Myocyte (in vitro differentiated cells): ENCODE measurements at regions not wholly inside any gene's neighbourhood (a gene's known extent, or its start where the extent isn't known, plus 50 kb on each side); places are given as distances from the start of the nearest gene placed in this dataset.
A peak's percentile ranks its signal among the peaks of the same experiment; 100 is the strongest.

Experiments used
- DNase-seq: peaks from one replicate; pipeline ENCODE4 v3.0.0-alpha.2; 2012; ENCODE audit warnings: low read depth

DNA sequence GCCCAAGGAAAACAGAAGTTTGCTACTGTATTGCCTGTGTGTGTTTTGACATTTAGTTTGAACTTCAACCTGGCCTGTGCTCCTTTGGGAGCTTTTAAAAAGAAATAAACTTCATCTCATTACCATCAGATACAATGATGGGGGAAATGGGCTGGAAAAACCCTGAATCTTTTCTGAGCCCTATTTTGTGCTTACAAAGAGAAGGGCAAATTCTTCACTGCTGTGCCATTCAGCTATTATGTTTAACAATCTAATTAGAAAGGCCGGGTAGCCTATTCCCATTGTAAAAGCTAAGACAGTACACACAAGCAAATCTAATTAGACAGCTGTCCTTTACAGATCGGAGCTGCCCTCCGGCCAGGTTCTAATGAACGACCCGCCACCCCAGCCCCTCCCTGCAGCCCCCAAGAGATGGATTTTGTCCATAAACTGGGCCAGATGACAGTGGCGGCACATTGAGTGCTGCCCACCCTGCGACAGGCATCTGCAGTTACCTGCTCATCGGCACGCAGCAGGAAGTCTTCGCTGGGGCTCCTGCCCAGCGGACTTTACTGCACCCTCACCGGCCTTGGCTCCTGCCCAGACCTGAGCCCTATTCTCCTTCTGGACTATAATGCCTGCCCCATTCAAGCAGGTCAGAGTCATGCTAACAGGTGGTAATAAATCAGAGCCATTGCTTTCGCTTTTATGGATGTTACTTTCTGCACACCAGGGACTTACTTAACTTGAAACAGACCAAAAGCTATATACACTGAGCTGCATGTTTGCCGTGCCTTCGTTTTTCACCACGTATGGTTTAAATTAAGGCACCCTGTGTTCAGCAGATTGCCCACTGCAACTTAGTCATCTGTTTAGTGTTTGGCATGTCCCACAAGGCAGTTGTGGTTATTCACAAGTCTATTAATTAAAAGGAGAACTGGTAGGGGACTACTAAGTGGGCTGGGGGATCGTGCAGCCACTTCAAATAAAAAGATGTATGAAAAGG, 549.6 kb downstream of the FGF9 start:
- no peak for DNase-seq

DNA sequence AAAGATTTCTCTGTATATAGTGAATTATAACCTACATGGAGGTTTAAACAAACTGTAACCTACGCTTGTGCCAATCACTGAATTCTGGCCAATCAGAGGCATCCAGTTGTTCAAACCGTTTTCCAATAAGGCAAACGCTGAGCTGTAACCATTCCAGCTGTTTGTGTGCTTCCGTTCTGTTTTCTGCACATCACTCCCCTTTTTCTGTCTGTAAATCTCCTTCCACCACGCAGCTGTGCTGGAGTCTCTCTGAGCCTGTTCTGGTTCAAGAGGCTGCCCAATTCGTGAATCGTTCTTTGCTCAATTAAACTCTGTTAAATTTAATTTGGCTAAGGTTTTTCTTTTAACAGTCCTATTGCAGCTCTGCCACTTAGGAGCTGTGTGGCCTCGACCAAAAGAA, 552.5 kb downstream of the FGF9 start:
- DNase-seq, result no peak

DNA sequence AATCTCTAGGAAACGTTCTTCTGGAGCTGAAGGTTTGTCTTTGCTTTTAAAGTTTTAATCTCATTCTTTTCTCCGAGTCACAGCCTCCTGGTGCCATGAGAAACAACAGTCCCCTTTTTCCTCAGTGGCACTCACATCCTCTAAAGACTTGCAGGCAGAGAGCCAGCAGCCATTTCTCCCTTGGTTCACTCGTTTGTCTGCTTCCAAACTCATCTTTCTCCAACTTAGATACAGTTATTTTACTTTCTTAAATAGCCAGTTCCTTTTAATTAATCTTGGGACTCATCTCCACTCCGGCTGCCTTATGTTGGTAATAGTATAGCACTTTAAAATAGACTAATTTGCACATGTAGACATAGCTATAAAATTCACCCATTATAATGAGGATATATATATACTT, 555.2 kb downstream of the FGF9 start:
- DNase-seq, result no peak

DNA sequence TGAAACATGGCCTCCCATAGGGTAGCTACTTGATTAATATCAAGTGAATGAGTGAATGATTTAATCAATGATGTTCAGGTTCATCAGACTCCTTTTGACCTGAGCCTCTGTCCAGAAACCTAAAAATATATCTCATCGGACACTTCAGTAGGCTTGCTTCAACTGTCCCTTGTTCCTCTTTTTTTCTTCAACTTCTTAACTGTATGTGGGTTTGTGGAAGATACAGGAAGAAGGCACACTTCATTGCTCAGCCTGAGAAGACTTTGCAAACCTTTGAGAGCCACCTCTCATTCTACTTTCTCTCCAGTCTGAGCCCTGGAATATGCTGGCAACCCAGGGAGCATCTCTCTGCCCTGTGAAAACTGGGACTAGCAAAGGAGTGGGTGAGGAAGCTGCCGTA, 557.0 kb downstream of the FGF9 start:
- DNase-seq, result no peak

DNA sequence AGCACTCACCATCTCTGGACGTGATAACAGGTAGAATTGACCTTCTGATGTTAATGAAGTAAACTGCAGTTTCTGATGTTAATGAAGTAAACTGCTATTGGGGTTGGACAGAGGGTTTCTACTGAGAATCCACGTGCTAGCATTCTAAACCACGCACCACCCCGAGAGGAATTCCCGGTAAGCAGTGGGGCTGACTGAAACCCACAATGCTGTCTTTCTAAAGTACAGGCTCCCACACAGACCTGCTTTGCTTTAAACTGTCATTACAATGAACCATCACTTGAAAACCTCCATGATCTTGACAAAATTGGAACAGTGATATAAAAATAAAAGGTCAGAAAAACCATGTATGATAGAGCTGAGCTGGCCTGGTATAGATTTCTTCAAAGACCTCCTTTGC, 559.0 kb downstream of the FGF9 start:
- DNase-seq, result no peak

DNA sequence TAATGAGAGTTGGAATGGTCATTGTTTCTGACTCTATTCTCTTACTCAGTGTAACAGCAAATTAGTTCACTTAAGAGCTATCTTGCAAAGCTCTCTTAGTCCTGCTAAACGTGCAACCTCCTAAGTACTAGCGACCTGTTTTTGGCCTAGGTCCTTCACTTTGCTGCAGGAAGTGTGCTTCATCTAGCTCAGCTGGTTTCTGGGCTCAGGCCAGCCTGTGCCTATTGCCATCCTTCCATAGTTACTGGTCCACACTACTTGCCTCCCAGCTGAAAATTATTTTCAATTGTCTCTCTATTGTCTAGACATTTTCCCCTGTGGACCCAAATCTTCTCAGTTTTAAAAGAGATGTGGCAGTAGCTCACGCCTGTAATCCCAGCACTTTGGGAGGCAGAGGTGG, 561.3 kb downstream of the FGF9 start:
- DNase-seq, result no peak

DNA sequence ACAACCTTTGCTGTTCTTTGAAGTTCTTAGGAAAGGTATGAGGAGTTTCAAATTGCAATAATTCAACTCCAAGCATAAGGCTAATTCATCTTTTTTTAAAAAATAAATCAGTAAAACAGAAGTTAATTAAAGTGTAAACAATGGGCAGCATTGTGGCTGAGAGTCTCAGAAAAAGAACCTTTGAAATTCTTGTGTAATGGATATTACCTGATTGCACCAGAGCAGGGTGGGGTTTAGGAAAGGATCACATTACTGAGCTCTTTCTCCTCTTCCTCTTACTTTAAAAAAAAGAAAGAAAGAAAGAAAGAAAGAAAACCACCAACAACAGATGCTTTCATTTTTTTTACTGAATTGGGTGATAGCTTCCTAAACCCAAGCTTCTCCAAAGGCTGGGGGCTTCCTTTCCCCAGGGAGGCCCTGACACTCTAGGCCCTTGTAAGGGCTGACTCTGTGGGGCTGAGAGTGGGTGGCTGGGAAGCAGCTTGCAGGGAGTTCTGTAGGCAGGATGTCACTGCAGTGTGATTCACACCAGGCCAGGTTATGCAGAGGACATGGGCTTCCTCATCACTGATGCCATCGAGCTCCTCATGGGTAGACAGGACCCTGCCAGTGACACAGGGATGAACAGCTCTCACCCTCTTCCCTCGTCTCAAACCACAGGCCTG, 564.5 kb downstream of the FGF9 start:
- no peak for DNase-seq

DNA sequence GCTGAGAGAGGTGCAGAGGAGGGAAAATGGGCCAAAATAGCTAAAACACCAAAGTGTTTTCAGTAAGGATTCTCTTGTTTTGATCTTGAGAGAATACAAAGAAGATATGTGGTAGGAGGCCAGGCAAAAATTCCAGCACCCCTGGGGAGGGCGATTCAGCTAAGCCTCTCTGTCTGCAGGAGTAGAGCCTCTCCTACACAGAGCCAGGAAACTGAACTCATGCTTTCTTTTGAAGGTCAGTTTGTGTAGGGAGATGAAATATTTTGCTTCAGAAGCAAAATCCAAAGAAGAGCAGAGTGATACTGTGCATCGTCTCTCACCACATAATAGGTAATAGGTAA, 565.0 kb downstream of the FGF9 start:
- no peak for DNase-seq

DNA sequence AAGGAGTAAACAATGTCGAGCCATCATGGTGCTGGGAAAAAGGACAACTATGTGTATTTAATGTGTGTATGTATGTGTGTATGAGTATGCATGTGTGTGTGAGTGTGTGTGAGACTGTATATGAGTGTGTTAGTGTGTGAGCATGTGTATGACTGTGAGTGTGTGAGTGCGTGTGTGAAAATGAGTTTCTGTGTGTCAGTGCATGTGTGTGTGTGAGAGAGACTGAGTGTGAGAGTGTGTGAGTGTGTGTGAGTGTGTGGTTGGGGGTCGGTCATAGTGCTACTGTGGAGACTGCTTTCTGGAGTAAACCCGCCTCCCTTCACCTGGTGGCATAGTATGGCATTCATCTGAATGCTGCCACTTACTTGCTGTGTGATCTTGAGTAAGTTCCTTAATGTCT, 567.4 kb downstream of the FGF9 start:
- no peak for DNase-seq

DNA sequence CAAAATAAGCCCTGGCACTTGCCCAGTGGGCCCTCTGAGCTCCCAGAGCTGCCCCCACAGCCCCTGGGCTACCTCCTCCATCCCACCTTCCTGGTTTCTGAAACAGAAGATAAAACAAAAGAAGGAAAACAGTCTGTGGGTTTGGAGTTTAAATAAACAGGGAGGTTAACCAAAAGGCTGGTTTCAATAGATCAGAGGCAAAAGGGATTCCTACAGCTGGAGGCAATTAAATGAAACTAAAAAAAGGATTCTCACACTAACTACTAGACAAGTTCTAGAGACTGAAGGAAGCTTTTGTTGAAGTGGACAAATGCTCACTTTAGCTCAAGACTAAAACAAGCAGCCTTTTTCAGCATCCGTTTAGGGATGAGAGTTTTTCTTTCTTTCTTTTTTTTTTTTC, 569.8 kb downstream of the FGF9 start:
- DNase-seq, result no peak

DNA sequence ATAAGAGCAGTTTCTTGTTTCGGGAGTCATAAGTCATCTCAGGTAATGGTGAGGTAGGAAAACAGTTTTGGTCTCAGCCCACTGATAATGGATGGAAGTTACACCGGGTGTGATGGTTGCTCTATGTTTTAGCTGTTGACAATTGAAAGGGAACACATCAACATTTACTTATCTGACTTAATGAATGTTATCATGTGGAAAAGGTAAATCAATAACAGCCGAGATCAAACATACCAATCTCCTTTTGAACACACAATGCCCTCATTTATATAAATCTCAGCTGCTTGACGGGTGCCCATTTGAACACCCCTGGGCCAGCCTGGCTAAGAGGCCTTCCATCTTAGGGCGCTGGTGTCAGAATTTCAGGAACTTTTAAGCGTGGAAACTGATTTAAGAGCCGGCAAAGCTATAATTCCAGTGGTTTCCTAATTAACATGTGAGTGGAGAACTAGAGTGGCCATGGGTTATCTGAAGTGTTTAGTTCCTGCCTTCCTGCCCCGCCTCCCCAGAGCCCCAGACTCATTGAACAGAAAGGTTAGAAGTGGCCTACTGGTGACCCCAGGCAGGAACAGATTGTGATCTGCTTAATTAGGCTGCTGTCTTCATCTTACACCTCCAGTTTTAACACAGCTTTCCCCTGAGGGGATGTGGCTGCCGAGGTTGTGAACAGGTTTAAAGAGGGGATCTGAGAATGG, 572.7 kb downstream of the FGF9 start:
- no peak for DNase-seq

DNA sequence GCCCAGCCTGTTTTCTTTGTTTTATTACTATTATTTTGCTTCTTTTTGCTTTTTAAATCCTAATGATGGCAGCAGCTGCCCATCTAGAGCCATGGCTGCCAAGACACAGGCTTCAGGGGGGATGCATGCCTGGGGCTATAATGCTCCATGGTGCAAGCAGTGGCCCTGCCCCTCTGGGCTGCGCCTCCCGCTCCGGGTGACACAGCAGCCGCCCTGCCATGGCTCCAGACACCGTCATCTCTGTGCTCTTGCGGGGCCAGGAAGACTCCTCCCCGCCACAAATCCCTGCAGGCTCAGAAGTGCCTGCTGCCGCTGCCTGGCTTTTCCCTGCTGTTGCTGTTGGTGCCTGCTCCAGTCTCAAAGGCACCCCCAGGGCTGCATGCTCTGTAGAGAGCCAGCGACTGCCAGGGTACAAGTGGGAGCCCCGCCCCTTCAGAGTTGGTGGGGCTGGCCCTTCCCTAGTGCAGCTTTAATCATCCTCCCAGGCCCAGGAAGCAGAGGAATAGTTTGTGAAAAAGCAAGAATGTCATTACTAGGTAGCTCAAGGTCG, 581.5 kb downstream of the FGF9 start:
- DNase-seq, result no peak

DNA sequence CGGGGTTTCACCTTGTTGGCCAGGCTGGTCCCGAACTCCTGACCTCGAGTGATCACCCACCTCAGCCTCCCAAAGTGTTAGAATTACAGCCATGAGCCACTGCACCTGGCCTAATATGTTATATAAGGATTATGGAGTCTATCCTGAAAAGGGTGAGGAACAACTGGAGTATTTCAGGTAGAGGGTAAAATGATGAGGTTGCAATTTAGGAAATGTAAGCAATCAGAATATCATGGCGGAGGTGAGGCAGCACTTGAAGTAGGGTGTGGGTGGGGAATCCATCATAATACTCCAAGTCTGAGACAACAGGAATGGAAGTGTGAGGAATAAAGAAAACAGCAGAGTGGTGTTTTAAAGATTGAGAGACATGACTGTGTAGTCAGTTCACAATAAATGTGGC, 582.2 kb downstream of the FGF9 start:
- DNase-seq, result no peak

DNA sequence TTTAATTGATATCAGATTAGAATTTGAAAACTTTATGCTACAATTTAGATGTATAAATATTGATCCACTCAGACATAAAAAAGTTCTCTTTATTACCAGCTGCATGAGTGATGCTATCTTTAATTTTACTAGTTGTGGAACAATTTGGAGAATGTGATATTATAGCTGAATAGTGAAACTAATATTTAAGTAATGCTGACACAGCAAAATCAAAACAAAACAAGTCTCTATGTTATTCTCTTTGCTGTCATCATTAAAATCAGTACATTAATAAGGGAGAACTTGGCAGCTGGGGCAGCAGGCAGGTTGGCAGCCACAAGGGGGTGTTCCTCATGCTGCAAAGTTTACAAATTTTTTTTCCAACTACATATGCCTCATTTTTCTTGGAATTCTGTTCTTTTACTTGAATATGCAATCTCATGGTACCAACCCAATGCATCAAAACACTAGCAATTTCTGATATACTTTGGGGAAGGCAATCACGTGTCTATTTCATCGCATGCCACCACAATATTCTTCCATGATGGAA, 585.3 kb downstream of the FGF9 start:
- no peak for DNase-seq

- no peak for DNase-seq
Observed at GRCh38 chr13:22262001-22262885, 591.4 kb downstream of the FGF9 start.

GRCh38 chr13:22263185-22263584, 592.3 kb downstream of the FGF9 start:
- no peak for DNase-seq

- no peak for DNase-seq
Observed at GRCh38 chr13:22265563-22265962, 594.7 kb downstream of the FGF9 start.

GRCh38 chr13:22270881-22271280, 600.0 kb downstream of the FGF9 start:
- peak; percentile 33 for DNase-seq

- DNase-seq, result no peak
Observed at GRCh38 chr13:22271903-22272302, 601.0 kb downstream of the FGF9 start.

- no peak for DNase-seq
Observed at GRCh38 chr13:22275393-22275792, 604.5 kb downstream of the FGF9 start.

- no peak for DNase-seq
Observed at GRCh38 chr13:22276616-22277015, 605.7 kb downstream of the FGF9 start.
